NB4 (cell line): ENCODE measurements at regions not wholly inside any gene's neighbourhood (a gene's known extent, or its start where the extent isn't known, plus 50 kb on each side); places are given as distances from the start of the nearest gene placed in this dataset.

Source experiments
- DNase-seq: peaks from one replicate; pipeline ENCODE4 v3.0.0; 2010; ENCODE audit warnings: low read depth
- H3K4me3 ChIP-seq: one replicate; pipeline ENCODE4 v1.5.1; 2011; ENCODE audit warnings: mild to moderate bottlenecking, low read depth, low read length, moderate library complexity
- CTCF ChIP-seq: IDR thresholded peaks from one replicate; pipeline ENCODE4 v1.5.1; 2012; ENCODE audit warnings: low read depth, low read length
- MYC ChIP-seq: IDR thresholded peaks from 2 replicates; pipeline ENCODE4 v1.6.1; 2011; ENCODE audit warnings: low read depth, low read length
- POLR2A ChIP-seq: IDR thresholded peaks from 2 replicates; pipeline ENCODE4 v1.6.1; 2011; ENCODE audit warnings: mild to moderate bottlenecking; ENCODE audit not compliant: insufficient read length; ENCODE audit errors: extremely low read depth
- TF ChIP-seq, protein P1 (sequence below): IDR thresholded peaks from 2 replicates; pipeline ENCODE4 v1.6.1; 2011; ENCODE audit warnings: low read depth, low read length

GRCh38 chr11:69416143-69416515 lies 65.3 kb upstream of the LINC01488 start:
- H3K4me3 ChIP-seq, result no peak overlapping the region
- TF ChIP-seq POLR2A, result no peak
- TF ChIP-seq, protein P1, sequence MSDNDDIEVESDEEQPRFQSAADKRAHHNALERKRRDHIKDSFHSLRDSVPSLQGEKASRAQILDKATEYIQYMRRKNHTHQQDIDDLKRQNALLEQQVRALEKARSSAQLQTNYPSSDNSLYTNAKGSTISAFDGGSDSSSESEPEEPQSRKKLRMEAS, result no peak
- TF ChIP-seq MYC, result no peak
- TF ChIP-seq CTCF, result no peak
- DNase-seq, result no peak

DNA sequence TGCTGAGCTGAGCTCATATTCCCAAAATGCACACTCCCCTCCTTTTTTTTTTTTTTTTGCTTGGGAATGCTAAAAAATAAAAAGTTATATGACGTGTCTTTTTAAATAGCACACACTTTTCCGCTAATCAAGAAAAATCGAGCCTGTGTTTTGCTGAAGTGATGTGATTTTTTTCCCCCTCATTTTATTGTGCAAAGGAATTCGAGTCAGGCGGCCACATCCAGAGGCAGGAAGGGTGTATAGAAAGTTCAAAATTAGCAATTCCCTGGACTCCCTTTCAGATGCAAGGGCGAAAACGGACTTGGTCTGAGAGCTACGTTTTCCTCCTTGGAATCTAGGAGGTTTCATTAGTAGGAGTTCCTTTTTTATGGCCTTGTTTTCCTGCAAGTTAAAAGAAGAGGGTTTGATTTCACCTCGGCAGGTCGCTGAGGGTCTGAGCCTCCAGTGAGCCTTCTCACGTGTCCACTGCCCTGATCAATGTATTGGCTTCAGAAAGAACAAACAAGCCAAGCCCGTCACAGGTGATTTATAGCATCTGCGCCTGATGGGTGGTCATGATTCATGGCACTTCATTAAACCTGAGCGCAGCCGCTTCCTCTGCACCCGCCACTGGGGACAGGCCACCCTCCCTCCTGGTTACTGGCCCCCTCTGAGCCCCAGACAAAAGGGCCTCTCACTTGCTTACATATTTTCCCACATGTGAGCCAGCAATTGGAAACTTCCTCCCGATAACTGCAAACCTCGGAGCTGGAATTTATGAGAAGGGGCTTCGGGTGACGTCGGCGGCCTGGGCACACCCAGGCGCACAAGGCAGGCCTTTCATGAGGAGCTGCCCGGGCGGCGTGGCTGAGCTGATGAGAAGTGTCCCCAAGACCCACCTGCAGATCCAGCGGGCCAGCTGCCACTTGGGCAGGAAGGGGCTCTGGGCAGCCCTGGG lies 64.4 kb upstream of the LINC01488 start:
- TF ChIP-seq MYC, result no peak
- TF ChIP-seq, protein P1, result no peak
- TF ChIP-seq CTCF, result no peak
- TF ChIP-seq POLR2A, result no peak

DNA sequence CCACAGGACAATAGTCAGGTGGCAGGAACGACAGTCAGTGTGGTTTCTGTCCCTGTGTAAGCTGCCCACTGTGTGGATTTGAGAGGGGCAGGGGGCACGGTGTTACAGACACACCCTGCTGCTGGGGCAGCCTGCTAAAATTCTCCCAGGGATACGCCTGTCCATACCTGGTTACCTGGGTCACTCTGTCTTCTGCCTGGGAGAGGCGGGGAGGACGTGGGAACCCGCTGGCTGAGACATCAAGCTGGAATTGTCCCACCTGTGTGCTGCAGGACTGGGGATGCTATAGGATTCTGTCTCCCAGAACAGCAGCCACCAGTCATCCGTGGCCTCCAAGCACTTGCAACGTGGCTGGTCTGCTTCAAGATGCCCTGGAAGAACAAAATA lies 63.8 kb upstream of the LINC01488 start:
- no peak for TF ChIP-seq MYC
- TF ChIP-seq, protein P1, result no peak
- no peak for TF ChIP-seq POLR2A
- no peak for TF ChIP-seq CTCF
- H3K4me3 ChIP-seq, result no peak overlapping the region
- DNase-seq, result no peak

More for the DNA sequence above, 64.4 kb upstream of the LINC01488 start:
- H3K4me3 ChIP-seq, result no peak overlapping the region
- DNase-seq, result no peak

- no peak for DNase-seq
- no peak for TF ChIP-seq MYC
- TF ChIP-seq POLR2A, result no peak
- no peak for TF ChIP-seq CTCF
- TF ChIP-seq, protein P1, result no peak
- H3K4me3 ChIP-seq, result no peak overlapping the region
Measured at GRCh38 chr11:69418576-69419296, 62.7 kb upstream of the LINC01488 start.

GRCh38 chr11:69419662-69420395 lies 61.6 kb upstream of the LINC01488 start:
- DNase-seq, result no peak
- TF ChIP-seq CTCF, result no peak
- no peak for TF ChIP-seq POLR2A
- TF ChIP-seq MYC, result no peak
- TF ChIP-seq, protein P1, result no peak
- no peak overlapping the region for H3K4me3 ChIP-seq
